SJSA1 (cell line): ENCODE measurements at regions not wholly inside any gene's neighbourhood (a gene's known extent, or its start where the extent isn't known, plus 50 kb on each side); places are given as distances from the start of the nearest gene placed in this dataset.

Experiments used
- DNase-seq, 2 experiments: peaks; one replicate each; pipeline ENCODE4 v3.0.0-alpha.2; 2015 to 2020; ENCODE audit warnings: low spot score in 2 of 2, low read depth in 1 of 2
- H3K27ac ChIP-seq: fragments of 250-450 bp; sonication (Bioruptor Pico); 2 replicates; pipeline ENCODE4 v1.5.1; 2020; ENCODE audit warnings: mild to moderate bottlenecking, moderate library complexity
- H3K27me3 ChIP-seq: fragments of 250-450 bp; sonication (Bioruptor Pico); replicated peaks from 2 replicates; pipeline ENCODE4 v1.5.1; 2020; ENCODE audit warnings: mild to moderate bottlenecking, moderate library complexity
- H3K36me3 ChIP-seq: fragments of 250-450 bp; sonication (Bioruptor Pico); 2 replicates; pipeline ENCODE4 v1.5.1; 2020; ENCODE audit warnings: mild to moderate bottlenecking
- H3K4me1 ChIP-seq: fragments of 250-450 bp; sonication (Bioruptor Pico); replicated peaks from 2 replicates; pipeline ENCODE4 v1.6.1; 2021; ENCODE audit warnings: mild to moderate bottlenecking
- H3K4me3 ChIP-seq: fragments of 250-450 bp; sonication (Bioruptor Pico); 2 replicates; pipeline ENCODE4 v1.5.1; 2020; ENCODE audit warnings: mild to moderate bottlenecking
- H3K9me3 ChIP-seq: fragments of 250-450 bp; sonication (Bioruptor Pico); replicated peaks from 2 replicates; pipeline ENCODE4 v1.5.1; 2020; ENCODE audit warnings: mild to moderate bottlenecking

DNA sequence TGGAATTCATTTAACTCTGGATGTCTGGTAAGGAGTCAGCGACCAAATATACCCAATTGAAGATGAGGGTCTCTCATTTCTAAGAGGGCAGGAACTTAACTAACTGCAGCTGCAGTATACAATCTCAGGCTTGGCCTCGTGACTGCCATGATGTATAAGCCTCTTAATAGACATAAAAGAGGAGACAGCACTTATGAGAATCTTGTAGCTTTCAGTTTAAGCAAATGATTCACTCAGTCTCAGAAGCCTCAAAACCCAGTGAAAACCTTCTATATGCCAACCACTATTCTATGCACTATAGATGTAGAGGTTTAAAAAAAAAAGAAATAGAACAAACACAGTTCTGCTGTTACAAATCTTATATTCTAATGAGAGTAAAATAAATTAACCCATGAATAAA, 513.9 kb downstream of the TBL1XR1 start:
- H3K27me3 ChIP-seq, result no peaks in the 10 kb centered on the region
- DNase-seq, result no peak

DNA sequence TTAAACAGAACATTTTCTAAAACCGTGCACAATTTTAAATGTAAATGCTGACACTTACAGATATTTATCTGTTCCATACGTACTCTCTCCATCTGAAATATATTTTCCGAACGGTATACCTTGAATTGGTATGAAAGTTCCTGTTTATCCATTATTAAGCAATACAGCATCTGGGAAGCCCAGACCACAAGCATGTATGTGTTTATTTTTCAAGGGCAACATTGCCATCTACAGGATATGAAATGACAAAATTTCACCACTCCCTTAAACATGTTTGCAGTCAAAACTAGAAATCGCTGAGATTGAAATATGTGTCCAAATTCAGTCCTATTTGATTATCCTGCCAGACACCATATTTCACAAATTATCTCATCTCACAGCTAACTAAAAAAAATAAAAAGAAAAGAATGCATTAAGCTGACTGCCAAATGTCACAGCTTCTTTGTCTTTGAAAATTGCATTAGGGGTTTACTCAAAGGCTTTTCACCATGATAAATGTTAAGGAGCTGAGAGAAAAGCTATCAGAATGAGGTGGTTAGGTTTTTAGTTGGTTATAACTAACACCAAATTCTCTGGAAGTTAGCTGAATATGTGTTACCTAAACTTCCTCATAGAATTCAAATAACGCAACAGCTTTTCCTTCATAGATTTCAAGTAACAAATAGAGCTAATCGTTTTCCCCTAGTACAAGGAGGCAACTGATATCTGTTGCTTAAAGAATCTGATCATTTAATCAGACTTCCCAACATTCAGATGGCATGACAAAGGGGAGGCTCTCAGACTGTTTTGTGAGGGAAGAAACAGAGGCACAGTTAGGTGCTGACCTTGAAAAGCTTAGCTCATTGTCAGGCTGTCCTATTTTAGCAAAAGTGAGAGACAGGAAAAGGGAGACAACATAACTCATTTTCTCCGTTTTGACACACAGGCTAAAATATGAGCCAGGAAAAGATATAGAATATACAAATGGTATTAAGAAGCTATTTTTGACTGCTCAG, 533.1 kb downstream of the TBL1XR1 start:
- Histone ChIP-seq H3K9me3 (no peaks in the 10 kb centered on the region), H3K27me3 (no peaks in the 10 kb centered on the region), H3K36me3 (no peaks in the 10 kb centered on the region), H3K4me3 (no peak overlapping the region), H3K4me1 (peaks cover 14% of the 10 kb centered on the region), H3K27ac (peak overlapping the region; percentile 20; the same call in 1 of the 2 replicates)
- DNase-seq, result peak in 1 of 2 experiments; percentile 50

More for the DNA sequence above, 513.9 kb downstream of the TBL1XR1 start:
- Histone ChIP-seq H3K36me3 (no peaks in the 10 kb centered on the region), H3K9me3 (no peaks in the 10 kb centered on the region), H3K4me3 (no peak overlapping the region), H3K4me1 (no peaks in the 10 kb centered on the region), H3K27ac (no peak overlapping the region)

DNA sequence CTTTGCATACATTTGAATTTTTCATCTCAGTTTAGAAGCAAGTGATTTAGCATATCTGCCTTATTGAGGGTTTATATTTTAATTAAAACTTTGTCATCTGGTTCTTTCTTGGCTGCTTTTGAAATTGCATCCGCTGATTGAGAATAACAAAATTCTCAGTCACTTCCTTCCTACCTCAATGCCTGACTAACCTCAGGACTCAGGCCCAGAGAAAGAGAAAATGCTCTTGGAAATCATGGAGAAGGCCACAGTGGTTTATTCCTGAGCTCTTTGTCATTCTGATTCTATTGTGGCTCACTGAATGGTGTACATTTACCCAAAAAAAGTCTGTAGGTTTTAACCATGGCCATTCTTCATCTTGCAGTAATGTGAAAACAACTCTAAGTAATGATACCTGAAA, 533.9 kb downstream of the TBL1XR1 start:
- H3K4me1 ChIP-seq, result peaks cover 14% of the 10 kb centered on the region
- no peak for DNase-seq
- H3K27me3 ChIP-seq, result no peaks in the 10 kb centered on the region
- no peak overlapping the region for H3K4me3 ChIP-seq
- no peaks in the 10 kb centered on the region for H3K36me3 ChIP-seq
- no peak overlapping the region for H3K27ac ChIP-seq
- no peaks in the 10 kb centered on the region for H3K9me3 ChIP-seq

DNA sequence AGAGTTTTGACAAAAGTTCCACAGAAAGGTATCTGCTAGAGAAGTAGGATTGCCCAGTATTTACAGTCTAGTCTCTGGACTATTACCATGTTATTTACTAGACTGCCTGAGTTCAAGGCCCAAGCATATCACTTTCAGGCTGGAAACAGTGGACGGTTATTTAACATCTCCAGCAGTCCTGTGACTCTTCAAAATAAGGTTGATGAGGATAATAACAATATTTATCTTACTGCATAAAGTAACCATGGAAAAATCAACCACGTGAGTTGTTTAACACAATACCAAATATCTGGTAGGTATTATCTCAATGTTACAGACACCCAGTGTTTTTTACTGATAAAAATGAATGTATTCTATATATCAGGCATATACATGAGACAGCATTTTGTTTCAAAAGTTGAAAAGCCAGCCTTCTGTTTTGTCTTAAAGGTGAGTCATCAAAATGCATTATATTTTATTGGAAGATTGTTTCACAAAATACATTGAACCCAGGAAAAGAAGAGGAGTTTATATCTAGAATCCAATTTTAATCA, 535.8 kb downstream of the TBL1XR1 start:
- Histone ChIP-seq H3K36me3 (no peaks in the 10 kb centered on the region), H3K27me3 (no peaks in the 10 kb centered on the region), H3K9me3 (no peaks in the 10 kb centered on the region), H3K4me1 (peaks cover 14% of the 10 kb centered on the region), H3K27ac (no peak overlapping the region), H3K4me3 (no peak overlapping the region)
- DNase-seq, result no peak

DNA sequence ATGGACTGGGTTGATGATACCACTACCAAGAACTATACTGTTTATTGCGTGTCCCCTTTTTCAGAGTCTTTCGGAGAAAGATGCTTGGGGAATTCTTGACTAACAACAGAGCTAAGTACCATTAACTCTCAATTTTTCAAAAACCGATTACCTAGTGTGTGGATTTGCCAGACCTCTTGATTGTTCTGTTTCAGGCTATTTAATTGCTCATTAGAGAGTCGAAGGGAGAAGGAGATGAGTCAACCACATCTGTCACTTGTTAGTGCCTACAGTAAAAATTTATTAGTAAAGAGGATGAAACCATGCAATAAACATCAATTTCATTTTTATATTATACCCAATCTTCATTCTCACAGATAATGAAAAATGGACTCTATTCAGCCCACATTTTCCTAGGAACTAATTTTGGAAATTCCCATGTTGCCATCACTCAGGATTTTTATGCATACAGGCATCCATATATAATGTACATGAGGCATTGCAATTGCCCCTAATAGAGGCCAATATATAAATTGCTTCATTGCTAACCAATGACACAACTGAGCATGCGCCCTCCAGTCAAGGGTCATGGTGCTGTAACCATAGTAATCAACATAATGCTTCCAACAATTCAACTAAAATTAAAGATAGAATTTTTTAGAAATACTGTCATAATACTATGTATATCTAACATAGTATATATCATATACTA, 541.7 kb downstream of the TBL1XR1 start:
- Histone ChIP-seq H3K4me1 (no peaks in the 10 kb centered on the region), H3K27ac (no peak overlapping the region), H3K36me3 (no peaks in the 10 kb centered on the region), H3K9me3 (no peaks in the 10 kb centered on the region), H3K27me3 (no peaks in the 10 kb centered on the region), H3K4me3 (no peak overlapping the region)
- no peak for DNase-seq

DNA sequence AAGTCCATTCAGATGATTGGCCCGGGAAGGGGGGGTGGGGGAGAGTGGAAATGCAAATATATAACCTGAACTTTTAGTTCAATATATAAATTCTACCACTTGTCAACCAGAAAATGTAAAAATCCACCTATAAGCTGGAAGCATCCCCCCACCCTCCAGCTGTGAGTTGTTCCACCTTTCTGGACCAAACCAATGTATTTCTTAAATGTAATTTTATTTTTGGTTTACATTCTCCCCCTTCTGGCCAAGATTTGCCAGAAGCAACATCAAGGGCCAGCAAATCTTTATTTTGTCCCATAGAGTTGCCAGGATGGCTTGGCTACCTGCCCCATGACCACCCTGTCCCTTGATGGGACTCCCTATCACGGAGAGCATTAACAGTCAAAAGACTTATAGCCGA, 545.7 kb downstream of the TBL1XR1 start:
- Histone ChIP-seq H3K27me3 (no peaks in the 10 kb centered on the region), H3K4me1 (no peaks in the 10 kb centered on the region), H3K4me3 (no peak overlapping the region), H3K9me3 (no peaks in the 10 kb centered on the region), H3K36me3 (no peaks in the 10 kb centered on the region), H3K27ac (no peak overlapping the region)
- no peak for DNase-seq

DNA sequence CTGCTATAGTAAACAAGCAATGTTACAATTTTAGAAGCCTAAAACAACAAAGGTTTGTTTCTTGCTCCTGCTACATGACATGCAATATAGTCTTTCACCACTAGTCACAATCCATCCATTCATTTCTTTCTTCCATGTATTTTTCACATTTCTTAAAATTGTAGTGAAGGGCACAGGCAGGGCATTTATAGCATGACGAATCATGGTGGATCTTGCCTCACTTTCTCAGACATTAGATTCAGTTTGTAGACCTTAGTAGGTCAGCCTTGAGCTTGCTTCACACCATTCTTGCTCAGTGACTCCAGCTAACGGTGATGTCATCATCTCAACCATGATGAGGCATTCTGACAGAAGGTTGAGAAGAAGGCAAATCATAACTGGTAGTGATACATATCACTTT, 546.8 kb downstream of the TBL1XR1 start:
- H3K9me3 ChIP-seq, result 0 out of 2 replicates have a peak, but pooled peaks cover 2% of the 10 kb centered on the region
- no peak for DNase-seq
- H3K27me3 ChIP-seq, result no peaks in the 10 kb centered on the region
- H3K27ac ChIP-seq, result no peak overlapping the region
- no peaks in the 10 kb centered on the region for H3K36me3 ChIP-seq
- no peaks in the 10 kb centered on the region for H3K4me1 ChIP-seq
- no peak overlapping the region for H3K4me3 ChIP-seq

DNA sequence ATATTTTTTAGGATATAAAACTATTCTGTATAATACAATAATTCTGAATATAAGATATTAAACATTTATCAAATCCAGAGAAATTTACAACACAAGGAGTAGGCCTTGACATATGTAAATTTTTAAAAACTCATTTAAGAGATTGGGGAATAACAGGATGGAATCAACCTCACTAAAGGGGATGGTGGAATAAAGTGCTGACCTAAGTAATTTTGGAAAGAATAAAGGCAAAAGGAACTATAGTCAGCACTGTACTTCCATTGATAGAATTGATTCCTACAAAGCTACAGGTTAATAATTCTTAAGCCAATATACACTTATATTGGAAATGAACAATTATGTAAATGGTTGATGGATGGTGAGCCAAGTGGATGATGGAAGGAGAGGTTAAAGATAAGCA, 549.3 kb downstream of the TBL1XR1 start:
- Histone ChIP-seq H3K9me3 (0 out of 2 replicates have a peak, but pooled peaks cover 3% of the 10 kb centered on the region), H3K27me3 (no peaks in the 10 kb centered on the region), H3K36me3 (no peaks in the 10 kb centered on the region), H3K27ac (no peak overlapping the region), H3K4me3 (no peak overlapping the region), H3K4me1 (no peaks in the 10 kb centered on the region)
- DNase-seq, result no peak

DNA sequence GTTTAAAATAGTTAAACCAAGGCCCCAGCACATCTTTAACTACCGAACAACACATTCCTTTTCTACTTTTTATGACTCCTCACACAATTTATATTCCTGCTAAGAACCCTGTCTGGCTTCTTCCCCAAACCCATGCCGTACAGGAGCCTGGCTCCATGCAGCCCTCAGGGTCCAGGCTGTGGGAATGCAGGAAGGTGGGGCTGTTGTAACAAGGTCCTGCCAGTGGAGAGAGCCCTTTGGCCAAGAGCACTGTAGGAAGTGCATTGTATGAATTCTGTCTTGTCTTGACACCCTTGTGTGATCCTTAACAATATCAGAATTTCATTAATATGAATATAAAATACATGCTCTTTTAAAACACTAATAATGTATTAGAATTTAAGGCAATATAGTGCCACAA, 563.8 kb downstream of the TBL1XR1 start:
- Histone ChIP-seq H3K9me3 (no peaks in the 10 kb centered on the region), H3K27ac (no peak overlapping the region), H3K27me3 (no peaks in the 10 kb centered on the region; the same call in 1 of the 2 replicates), H3K4me3 (no peak overlapping the region), H3K36me3 (no peaks in the 10 kb centered on the region), H3K4me1 (no peaks in the 10 kb centered on the region)
- no peak for DNase-seq

DNA sequence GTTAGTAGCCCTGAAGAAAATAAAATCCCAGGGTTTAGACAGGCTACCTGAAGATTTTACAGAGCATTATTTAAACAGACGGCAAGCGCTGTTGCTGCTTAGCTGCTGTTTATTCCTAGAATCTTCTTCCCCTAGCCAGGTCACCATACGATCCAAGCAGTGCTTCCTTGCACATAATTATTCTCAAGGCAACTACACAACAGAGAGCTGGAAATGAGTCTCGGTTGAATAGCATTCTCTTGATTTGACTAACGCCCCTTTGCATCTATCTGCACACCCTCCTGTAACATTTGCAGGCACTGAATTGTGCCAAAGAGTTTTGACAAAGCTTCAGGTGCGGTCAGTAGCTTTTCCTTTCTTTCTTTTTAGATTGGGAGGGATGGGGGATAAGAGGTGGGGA, 564.4 kb downstream of the TBL1XR1 start:
- no peak for DNase-seq
- no peak overlapping the region for H3K27ac ChIP-seq
- H3K9me3 ChIP-seq, result no peaks in the 10 kb centered on the region
- no peaks in the 10 kb centered on the region for H3K36me3 ChIP-seq
- H3K4me3 ChIP-seq, result no peak overlapping the region
- H3K27me3 ChIP-seq, result no peaks in the 10 kb centered on the region; the same call in 1 of the 2 replicates
- H3K4me1 ChIP-seq, result no peaks in the 10 kb centered on the region

DNA sequence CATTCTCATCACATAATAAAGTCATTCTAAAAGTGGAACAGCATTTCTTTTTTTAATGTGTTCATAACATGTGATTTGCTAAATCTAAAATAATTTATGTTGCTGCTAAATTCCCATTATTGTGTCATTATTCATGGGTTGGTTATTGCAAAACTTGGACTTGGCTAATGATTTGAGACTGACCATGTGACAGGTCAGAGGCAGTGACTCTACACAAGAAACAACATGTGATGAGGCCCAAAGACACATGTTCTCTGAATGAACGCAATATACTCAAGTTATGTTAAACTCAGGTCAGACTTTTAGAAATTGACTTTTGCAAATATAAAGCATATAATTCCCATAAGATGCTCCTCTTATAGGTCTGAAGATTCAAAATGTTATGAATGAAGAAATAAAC, 566.1 kb downstream of the TBL1XR1 start:
- Histone ChIP-seq H3K9me3 (no peaks in the 10 kb centered on the region), H3K27me3 (no peaks in the 10 kb centered on the region; the same call in 1 of the 2 replicates), H3K27ac (no peak overlapping the region), H3K4me3 (no peak overlapping the region), H3K4me1 (no peaks in the 10 kb centered on the region), H3K36me3 (no peaks in the 10 kb centered on the region)
- no peak for DNase-seq

DNA sequence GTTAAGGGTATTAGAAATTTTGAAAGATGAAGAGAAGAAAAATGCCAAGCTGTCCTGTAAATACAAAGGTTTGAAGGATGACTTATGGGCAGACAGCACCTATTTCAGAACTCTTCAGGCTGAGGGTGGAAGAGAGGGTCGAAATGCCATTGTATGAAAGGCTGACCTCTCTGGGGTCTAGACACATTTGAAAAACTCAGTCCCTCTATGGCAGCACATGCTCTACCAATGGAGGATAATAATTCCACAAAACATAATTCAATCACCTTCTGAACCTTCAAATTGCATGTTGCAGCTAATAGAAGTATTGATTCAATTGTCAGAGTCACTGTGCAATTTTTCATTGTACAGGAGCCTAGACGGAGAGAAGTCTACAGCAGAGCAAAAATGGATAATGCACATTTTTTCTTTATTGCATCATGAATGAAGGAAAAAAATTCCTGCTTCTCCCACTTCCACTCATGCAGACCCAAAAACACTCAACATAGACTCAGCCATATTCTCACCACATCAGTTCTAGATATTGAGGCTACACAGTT, 569.1 kb downstream of the TBL1XR1 start:
- no peak for DNase-seq
- no peaks in the 10 kb centered on the region for H3K27me3 ChIP-seq
- H3K9me3 ChIP-seq, result no peaks in the 10 kb centered on the region
- H3K27ac ChIP-seq, result no peak overlapping the region
- no peak overlapping the region for H3K4me3 ChIP-seq
- H3K36me3 ChIP-seq, result no peaks in the 10 kb centered on the region
- H3K4me1 ChIP-seq, result no peaks in the 10 kb centered on the region

DNA sequence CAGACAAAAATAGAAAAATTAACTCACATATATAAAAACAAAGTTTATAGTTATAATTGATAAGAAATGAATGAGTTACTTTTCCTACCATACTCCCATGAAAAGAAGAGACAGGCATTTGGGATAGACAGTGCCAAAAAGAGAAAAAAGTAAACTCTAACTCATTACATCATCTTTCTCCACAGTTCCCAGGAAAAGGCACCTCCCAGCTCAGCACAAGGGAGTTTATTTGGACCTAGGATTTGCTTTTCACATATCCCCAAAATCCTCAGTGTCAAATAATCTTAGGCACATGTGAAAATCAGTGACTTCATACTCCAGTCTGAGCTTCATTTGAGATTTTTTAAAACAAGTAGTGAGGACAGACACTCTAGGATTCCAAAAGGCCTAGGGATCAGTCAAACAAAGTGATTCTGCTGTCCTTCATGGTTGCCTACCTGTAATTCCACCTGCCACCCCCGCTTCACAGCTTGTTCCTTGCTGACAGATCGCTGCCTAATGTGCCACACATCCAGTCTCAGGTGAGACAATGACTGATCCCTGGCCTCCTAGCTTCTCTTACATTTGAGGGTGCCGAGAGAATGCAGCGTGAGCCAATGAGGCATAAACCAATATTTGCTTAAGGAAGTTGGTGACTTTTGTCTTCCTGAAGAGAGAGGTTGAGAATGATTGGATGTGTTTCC, 573.7 kb downstream of the TBL1XR1 start:
- no peak overlapping the region for H3K27ac ChIP-seq
- no peak for DNase-seq
- H3K36me3 ChIP-seq, result no peaks in the 10 kb centered on the region
- H3K9me3 ChIP-seq, result no peaks in the 10 kb centered on the region
- H3K4me3 ChIP-seq, result no peak overlapping the region
- no peaks in the 10 kb centered on the region for H3K4me1 ChIP-seq
- H3K27me3 ChIP-seq, result no peaks in the 10 kb centered on the region
